Thymus (tissue), 11 donors: ENCODE measurements at regions not wholly inside any gene's neighbourhood (a gene's known extent, or its start where the extent isn't known, plus 50 kb on each side); places are given as distances from the start of the nearest gene placed in this dataset.

ENCODE experiments used
- DNase-seq, 9 donors: peaks; one replicate each; pipeline ENCODE4 v3.0.0-alpha.2; 2013; ENCODE audit warnings: low spot score in 9 of 9, low read depth in 6 of 9, missing footprints in 1 of 9
- H3K27ac ChIP-seq, 2 donors: one replicate each; pipeline ENCODE4 v1.5.1; 2013; ENCODE audit warnings: control low read depth in 1 of 2, low read depth in 1 of 2, low read length in 1 of 2, mild to moderate bottlenecking in 1 of 2, moderate library complexity in 1 of 2
- H3K27me3 ChIP-seq, 2 donors: one replicate each; pipeline ENCODE4 v1.5.1; 2013; ENCODE audit warnings: low read length in 1 of 2; ENCODE audit not compliant: control insufficient read depth in 2 of 2, insufficient read depth in 1 of 2
- H3K36me3 ChIP-seq, 2 donors: one replicate each; pipeline ENCODE4 v1.5.1; 2013; ENCODE audit warnings: low read length in 1 of 2, mild to moderate bottlenecking in 1 of 2, moderate library complexity in 1 of 2; ENCODE audit not compliant: control insufficient read depth in 2 of 2, insufficient read depth in 2 of 2
- H3K4me1 ChIP-seq, 2 donors: one replicate each; pipeline ENCODE4 v1.5.1; 2013; ENCODE audit warnings: low read length in 2 of 2; ENCODE audit not compliant: control insufficient read depth in 2 of 2, insufficient read depth in 2 of 2
- H3K4me3 ChIP-seq, 2 donors: one replicate each; pipeline ENCODE4 v1.5.1; 2013; ENCODE audit warnings: low read length in 2 of 2, control low read depth in 1 of 2, mild to moderate bottlenecking in 1 of 2
- H3K9me3 ChIP-seq, 2 donors: one replicate each; pipeline ENCODE4 v1.5.1; 2013; ENCODE audit warnings: low read length in 1 of 2, mild to moderate bottlenecking in 1 of 2; ENCODE audit not compliant: control insufficient read depth in 2 of 2, insufficient read depth in 1 of 2
- WGBS: extraction: QIAGEN DNeasy Blood & Tissue Kit; methylation state at CpG from one replicate; pipeline ENCODE4 v1.1.7; 2013; 5-methylcytosine and 5-hydroxymethylcytosine counted together
- donor health status: healthy.

DNA sequence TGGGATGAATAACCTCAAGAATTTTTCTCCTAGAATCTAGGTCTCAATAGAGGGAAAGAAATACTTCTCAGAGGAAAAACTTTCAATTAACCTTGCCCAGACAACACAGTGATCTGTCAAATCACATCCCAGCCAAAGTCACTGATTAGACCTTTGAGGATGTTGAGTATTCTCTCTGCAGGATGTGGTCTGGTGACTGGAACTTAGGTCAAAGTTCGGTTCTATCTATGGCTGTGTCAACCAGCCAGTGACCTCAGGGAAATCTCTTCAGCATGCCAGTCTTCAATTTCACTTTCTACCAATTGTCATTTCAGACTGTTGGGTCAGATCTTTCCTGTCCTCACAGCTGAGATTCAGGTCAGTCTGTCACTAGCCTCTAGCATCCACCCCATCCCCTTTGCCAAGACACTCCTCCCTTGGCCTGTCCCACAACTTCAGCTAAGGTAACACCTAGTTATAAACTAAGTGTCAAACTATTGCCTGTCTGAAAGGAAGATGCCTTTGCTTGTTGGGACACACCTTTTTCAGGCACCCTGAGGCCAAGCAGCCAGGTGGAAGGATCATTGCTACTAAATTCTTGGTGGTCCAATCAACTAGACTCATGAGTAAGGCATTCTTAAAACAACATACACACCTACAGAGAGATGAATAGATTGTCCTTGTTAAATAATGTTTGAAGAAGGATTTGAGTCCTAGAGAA, 156.3 kb upstream of the FST start:
- 76% methylated on average over 1 of the region's 1 CpG for WGBS
- no peaks in the 10 kb centered on the region for H3K27me3 ChIP-seq
- no peak for DNase-seq
- no peak overlapping the region for H3K4me3 ChIP-seq
- H3K27ac ChIP-seq: no peak overlapping the region
- no peaks in the 10 kb centered on the region for H3K9me3 ChIP-seq
- H3K4me1 ChIP-seq: no peaks in the 10 kb centered on the region
- H3K36me3 ChIP-seq: no peaks in the 10 kb centered on the region

DNA sequence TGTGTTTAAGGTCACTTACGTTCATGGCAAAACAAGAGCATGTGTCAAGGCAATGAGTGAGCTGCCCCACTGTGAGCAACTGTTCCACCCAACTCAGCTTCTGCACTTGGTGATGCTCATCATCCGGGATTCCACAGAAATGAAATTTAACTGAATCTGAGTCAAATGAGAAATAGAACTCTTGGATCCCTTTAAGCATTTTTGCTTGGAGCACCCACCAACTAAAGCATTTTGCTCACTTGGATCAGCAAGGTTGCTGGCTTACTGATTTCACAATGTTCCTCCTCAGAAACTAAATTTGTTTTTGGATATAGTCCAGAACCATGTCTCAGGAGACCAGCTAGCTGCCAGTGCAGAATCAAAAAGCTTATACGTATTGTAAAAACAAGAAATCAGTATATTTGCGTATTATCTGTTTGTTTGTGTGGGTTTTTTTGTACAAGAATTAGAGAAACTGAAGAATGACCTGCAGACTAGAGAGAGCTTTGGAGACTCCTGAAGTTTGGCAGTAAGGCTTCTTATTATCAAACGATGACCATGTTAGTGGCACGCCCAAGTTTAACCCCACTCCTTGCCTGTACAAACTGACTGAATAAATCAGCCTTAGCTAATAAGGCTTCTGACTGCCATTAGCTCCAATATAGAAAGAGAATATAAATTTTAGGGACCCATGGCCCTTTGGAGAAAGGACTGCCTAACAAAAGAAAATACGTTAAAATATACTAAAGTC, 153.8 kb upstream of the FST start:
- Histone ChIP-seq H3K27ac (no peak overlapping the region), H3K4me1 (no peaks in the 10 kb centered on the region), H3K4me3 (no peak overlapping the region), H3K27me3 (no peaks in the 10 kb centered on the region), H3K36me3 (no peaks in the 10 kb centered on the region), H3K9me3 (no peaks in the 10 kb centered on the region)
- WGBS: 92% methylated on average over 7 of the region's 7 CpGs
- DNase-seq: no peak

DNA sequence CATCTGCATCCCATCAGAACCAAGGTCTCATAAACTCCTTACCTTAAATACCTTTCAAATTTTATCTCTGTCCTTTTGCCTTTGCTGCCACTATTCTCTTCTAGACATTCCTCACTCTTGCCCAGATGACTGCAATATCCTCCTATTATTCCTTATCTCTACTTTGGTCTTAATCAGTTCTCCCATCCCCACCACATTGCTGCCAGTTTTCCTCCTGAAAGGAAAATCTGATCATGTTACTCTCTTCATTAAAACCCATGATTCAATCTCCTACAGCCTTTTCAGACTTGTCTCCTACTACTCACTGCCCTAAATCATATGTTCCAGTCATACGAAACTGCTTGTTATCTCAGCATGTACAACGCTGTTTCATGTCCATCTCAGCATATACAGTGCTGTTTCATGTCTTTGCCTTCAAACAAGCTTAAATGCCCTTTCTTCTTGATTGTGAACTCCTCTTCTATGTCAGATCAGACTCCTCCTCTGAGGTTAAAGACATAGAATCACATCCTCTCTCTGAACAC, 152.6 kb upstream of the FST start:
- H3K4me1 ChIP-seq: no peaks in the 10 kb centered on the region
- no peaks in the 10 kb centered on the region for H3K36me3 ChIP-seq

DNA sequence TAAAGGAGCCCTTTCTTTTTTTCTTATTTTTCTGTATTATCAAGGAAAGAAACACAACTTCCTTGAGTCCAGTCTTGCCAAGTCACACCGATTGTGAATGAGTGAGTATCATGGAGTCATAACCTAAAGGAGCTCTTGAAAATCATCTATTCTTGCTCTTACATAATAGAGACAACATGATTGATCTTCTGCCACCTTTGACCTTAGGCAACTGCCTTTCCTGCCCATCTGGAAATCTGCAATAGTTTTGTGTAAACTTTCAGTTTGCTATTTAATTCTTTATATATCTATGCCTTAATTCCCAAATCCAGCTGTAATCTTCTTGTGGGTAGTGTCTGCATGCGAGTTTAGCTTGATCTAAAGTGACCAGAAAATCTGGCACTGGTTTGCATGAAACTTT, 149.9 kb upstream of the FST start:
- WGBS: 89% methylated on average over 2 of the region's 2 CpGs
- Histone ChIP-seq H3K27ac (no peak overlapping the region), H3K4me1 (no peaks in the 10 kb centered on the region)

More for the DNA sequence above, 152.6 kb upstream of the FST start:
- no peak for DNase-seq
- Histone ChIP-seq H3K27me3 (no peaks in the 10 kb centered on the region), H3K27ac (no peak overlapping the region), H3K4me3 (no peak overlapping the region), H3K9me3 (no peaks in the 10 kb centered on the region)
- 68% methylated on average over 2 of the region's 2 CpGs for WGBS

DNA sequence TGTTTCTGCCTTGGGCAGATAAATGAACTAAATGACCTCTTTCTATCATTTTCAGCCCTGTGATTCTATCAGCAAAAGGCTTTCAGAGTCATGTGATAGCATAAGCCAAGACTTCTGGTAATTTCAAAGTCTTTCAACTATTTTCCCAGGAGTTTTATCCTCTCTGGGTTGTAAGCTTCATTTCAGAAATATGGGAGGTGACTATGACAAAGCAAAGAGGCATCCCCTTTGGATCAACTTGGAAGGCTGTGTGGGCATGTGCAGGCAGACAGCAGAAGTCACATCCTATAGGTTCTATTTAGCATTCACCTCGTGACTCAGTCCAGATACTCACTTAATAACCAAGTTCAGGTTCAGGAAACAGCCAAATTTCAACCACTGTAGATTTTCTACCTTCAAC, 149.0 kb upstream of the FST start:
- 47% methylated on average over 1 of the region's 1 CpG for WGBS
- DNase-seq: no peak
- Histone ChIP-seq H3K9me3 (no peaks in the 10 kb centered on the region), H3K4me1 (no peaks in the 10 kb centered on the region), H3K36me3 (no peaks in the 10 kb centered on the region), H3K4me3 (no peak overlapping the region), H3K27me3 (no peaks in the 10 kb centered on the region), H3K27ac (no peak overlapping the region)

More for the DNA sequence above, 149.9 kb upstream of the FST start:
- Histone ChIP-seq H3K27me3 (no peaks in the 10 kb centered on the region), H3K36me3 (no peaks in the 10 kb centered on the region), H3K9me3 (no peaks in the 10 kb centered on the region), H3K4me3 (no peak overlapping the region)
- no peak for DNase-seq

DNA sequence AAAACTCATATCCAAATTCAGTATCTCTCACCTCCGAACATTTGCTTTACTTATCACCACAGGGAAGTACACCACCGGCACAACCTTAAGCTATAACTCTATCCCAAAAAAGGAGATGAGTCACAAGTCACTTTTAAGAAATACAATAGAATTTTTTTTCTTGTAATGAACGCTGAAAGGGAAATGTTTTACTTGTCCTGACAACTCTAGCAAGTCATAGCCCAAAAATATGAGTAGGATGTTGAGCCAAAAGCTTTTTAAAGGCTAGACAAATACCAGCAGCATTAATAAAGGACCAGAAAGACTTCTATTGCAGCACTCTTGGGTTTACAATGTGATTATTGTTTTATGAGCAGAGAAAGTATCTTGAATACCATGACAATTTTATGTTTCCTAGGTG, 147.3 kb upstream of the FST start:
- no peak overlapping the region for H3K4me3 ChIP-seq
- 82% methylated on average over 3 of the region's 3 CpGs for WGBS
- H3K36me3 ChIP-seq: no peaks in the 10 kb centered on the region
- H3K27me3 ChIP-seq: no peaks in the 10 kb centered on the region
- H3K4me1 ChIP-seq: no peaks in the 10 kb centered on the region
- no peak for DNase-seq
- H3K9me3 ChIP-seq: no peaks in the 10 kb centered on the region
- H3K27ac ChIP-seq: no peak overlapping the region

DNA sequence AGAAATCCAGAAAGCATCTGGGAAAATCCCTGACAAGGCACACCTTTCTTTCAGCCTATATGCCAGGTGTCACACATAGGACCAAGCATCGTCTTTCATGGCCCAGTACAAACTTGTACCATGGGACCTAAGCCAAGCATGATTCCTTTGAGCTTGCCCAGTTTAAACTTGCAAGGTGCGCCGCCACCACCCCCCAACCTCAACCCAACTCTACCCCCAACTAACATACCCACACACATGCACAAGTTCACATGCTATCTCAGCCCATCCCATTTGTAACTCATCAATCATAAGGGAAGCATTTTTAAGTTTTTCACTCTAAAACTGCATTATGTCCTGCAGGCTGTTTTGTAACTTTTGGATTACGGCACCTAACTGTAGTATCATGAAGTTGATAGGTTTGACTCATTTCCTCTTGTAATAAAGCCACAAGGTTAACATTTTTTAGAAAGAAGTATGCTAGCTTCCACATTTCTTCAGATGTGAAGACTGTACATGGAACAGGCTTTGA, 145.9 kb upstream of the FST start:
- Histone ChIP-seq H3K4me1 (no peaks in the 10 kb centered on the region), H3K27me3 (no peaks in the 10 kb centered on the region), H3K36me3 (no peaks in the 10 kb centered on the region), H3K9me3 (no peaks in the 10 kb centered on the region), H3K4me3 (no peak overlapping the region), H3K27ac (no peak overlapping the region)
- WGBS: 87% methylated on average over 4 of the region's 4 CpGs
- peak in 1 of 9 donors; percentile 3 for DNase-seq

DNA sequence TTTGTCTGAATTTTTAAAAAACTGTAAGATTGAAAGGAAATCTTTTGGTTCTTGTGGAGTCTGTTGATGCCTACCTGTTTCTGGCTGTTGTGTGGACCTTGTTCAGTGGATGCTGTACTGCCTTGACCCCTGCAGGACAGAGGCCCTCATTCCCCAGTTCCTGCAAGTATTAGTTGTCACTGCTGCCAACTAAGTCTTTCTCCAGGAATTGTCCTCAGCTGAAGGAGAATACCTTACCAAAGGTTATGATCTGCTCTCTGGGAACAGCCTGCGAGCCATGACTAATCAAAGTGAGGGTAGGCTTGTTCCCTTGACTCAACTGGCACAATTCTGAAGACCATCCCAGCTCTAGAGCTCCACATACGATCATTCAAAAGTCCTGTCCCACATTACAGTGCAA, 145.3 kb upstream of the FST start:
- Histone ChIP-seq H3K9me3 (no peaks in the 10 kb centered on the region), H3K4me1 (no peaks in the 10 kb centered on the region), H3K36me3 (no peaks in the 10 kb centered on the region), H3K4me3 (no peak overlapping the region), H3K27ac (no peak overlapping the region), H3K27me3 (no peaks in the 10 kb centered on the region)
- no peak for DNase-seq
- WGBS: 95% methylated on average over 2 of the region's 2 CpGs

DNA sequence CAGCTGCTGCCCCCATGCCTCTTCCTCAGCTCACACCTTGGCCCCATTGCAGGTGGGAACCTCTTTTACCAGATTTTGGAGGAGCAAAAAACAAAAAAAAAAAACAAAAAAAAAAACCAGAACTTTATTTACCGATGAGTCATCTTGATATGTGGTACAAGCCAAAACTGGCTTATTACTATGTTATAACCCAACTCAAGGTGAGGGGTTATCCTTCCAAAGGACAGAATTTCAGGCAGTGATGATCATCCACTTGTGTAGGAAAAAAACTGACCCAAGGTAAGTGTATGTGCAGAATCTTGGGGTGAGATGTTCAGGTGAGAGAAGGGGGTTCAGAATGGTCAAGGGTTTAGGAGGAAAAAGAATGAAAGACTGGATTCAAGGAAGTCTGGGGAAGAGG, 142.6 kb upstream of the FST start:
- no peaks in the 10 kb centered on the region for H3K27me3 ChIP-seq
- 96% methylated on average over 1 of the region's 1 CpG for whole genome bisulfite sequencing
- H3K4me1 ChIP-seq: no peaks in the 10 kb centered on the region
- H3K4me3 ChIP-seq: no peak overlapping the region
- H3K27ac ChIP-seq: no peak overlapping the region
- no peak for DNase-seq
- no peaks in the 10 kb centered on the region for H3K36me3 ChIP-seq
- H3K9me3 ChIP-seq: no peaks in the 10 kb centered on the region
